ENCODE measurements at regions not wholly inside any gene's neighbourhood (a gene's known extent, or its start where the extent isn't known, plus 50 kb on each side); places are given as distances from the start of the nearest gene placed in this dataset.
"Not testable (repeated sequence)": the region's sequence is repeated elsewhere in the genome, so short reads cannot be mapped to it uniquely, and the experiment has no call there.

- H3K4me3 ChIP-seq; H3K36me3 ChIP-seq (ENCODE audit: insufficient read depth, low read length); H3K9ac ChIP-seq (ENCODE audit: insufficient read length); H3K27ac ChIP-seq; DNase-seq (ENCODE audit: low read depth, low spot score); H3K9me3 ChIP-seq (ENCODE audit: low read depth, low read length): not testable (repeated sequence)
Observed at GRCh38 chr16:21542491-21543124, 56.8 kb upstream of the METTL9 start.

DNA sequence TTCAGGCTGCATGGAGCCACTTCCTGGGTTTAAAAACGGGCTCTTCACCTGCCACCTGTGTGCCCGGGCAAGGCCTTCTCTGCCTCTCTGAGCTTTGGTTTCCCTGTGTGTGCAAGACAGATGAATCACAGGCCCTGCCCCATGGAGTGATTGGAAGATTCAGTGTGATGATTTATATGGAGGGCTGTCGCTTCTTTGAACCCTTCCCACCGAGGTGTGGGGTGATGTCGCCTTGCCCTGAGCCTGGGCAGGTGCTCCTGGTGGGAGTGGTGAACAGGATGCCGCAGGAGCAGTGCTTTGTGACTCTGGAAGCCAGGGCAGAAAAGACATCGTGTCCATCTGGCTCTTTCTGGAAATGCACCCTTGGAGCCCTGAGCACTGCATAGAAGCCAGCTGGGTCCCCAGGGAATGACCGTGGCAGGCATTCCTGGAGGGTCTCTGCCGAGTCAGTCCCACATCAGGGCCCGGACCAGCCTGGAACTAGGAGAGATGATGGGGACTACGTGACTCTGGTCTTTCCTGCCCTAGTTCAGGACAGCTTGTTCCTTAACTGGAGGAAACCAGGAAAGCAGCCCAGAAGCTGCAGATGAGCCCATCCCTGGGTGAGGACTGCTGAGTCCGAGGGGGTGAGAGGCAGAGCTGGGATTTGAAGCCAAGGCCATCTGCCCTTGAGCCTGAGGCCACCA, 56.1 kb upstream of the METTL9 start:
- H3K36me3 ChIP-seq (ENCODE audit: insufficient read depth, low read length); H3K27ac ChIP-seq; H3K9me3 ChIP-seq (ENCODE audit: low read depth, low read length); DNase-seq (ENCODE audit: low read depth, low spot score); H3K9ac ChIP-seq (ENCODE audit: insufficient read length); H3K4me3 ChIP-seq: not testable (repeated sequence)

- not testable (repeated sequence) for H3K36me3 ChIP-seq (ENCODE audit: insufficient read depth, low read length); H3K4me3 ChIP-seq; H3K9ac ChIP-seq (ENCODE audit: insufficient read length); H3K27ac ChIP-seq; H3K9me3 ChIP-seq (ENCODE audit: low read depth, low read length); DNase-seq (ENCODE audit: low read depth, low spot score)
Observed at GRCh38 chr16:21545664-21546326, 53.6 kb upstream of the METTL9 start.

- H3K9me3 ChIP-seq (ENCODE audit: low read depth, low read length); H3K36me3 ChIP-seq (ENCODE audit: insufficient read depth, low read length); H3K27ac ChIP-seq; H3K4me3 ChIP-seq; DNase-seq (ENCODE audit: low read depth, low spot score); H3K9ac ChIP-seq (ENCODE audit: insufficient read length): not testable (repeated sequence)
Observed at GRCh38 chr16:21549396-21549795, 50.0 kb upstream of the METTL9 start.

Data from SK-N-MC (cell line).